ENCODE measurements at regions not wholly inside any gene's neighbourhood (a gene's known extent, or its start where the extent isn't known, plus 50 kb on each side); places are given as distances from the start of the nearest gene placed in this dataset.

- TF ChIP-seq CTCF (IDR thresholded peaks at IDR 0.05) = no peak
- TF ChIP-seq POLR2AphosphoS5 (IDR thresholded peaks at IDR 0.05) = no peak
Measured at GRCh38 chr7:90061077-90061476, 93.2 kb upstream of the STEAP1 start.

Data from prostate gland (tissue), 2 donors.